Astrocyte of the spinal cord (primary cell): ENCODE measurements at regions not wholly inside any gene's neighbourhood (a gene's known extent, or its start where the extent isn't known, plus 50 kb on each side); places are given as distances from the start of the nearest gene placed in this dataset.

Source experiments
- DNase-seq: peaks from one replicate; pipeline ENCODE4 v3.0.0; 2011; ENCODE audit warnings: low read depth, low spot score
- H3K4me3 ChIP-seq: 2 replicates; pipeline ENCODE4 v1.5.1; 2011; ENCODE audit warnings: low read depth, mild to moderate bottlenecking, low read length, moderate library complexity
- in situ Hi-C: cut with HindIII; loops from 2 replicates; pipeline ENCODE4 v1.10.0; 2017; ENCODE audit warnings: low sequenced_read_pairs
- TF ChIP-seq, protein P1 (sequence below): IDR thresholded peaks from 2 replicates; pipeline ENCODE4 v1.5.1; 2012; ENCODE audit warnings: low read depth, mild to moderate bottlenecking, low read length, inconsistent platforms

DNA sequence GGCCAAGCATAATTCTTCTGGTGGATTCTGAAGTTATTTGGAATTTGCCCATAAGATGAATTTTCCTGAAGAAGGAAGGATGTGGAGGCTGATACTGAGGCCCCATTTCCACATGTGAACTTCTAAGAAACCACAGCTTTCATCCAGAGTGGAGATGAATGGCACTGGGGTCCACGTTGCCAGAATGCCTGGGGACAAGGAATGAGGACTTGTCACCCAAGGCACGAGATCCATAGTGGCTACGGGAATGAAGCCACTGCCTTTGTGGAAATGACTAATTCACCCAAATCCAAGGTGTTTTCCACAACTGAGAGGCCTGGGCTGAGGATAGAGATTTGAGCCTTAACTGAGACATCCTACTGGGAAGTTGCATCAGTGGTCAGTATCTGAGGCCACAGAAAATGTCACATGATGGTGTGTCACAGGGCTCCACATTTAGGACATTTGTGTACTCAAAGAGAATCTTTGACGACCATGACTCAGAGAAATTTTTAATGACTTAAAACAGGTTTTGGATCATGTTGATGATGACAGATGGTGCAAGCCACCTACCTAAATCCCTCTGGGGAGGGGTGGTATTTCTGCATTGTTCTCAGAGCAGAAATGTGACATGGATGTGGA lies 286.1 kb downstream of the SOX11 start:
- in situ Hi-C loops: no loop called here
- H3K4me3 ChIP-seq: no peak overlapping the region
- TF ChIP-seq, protein P1, sequence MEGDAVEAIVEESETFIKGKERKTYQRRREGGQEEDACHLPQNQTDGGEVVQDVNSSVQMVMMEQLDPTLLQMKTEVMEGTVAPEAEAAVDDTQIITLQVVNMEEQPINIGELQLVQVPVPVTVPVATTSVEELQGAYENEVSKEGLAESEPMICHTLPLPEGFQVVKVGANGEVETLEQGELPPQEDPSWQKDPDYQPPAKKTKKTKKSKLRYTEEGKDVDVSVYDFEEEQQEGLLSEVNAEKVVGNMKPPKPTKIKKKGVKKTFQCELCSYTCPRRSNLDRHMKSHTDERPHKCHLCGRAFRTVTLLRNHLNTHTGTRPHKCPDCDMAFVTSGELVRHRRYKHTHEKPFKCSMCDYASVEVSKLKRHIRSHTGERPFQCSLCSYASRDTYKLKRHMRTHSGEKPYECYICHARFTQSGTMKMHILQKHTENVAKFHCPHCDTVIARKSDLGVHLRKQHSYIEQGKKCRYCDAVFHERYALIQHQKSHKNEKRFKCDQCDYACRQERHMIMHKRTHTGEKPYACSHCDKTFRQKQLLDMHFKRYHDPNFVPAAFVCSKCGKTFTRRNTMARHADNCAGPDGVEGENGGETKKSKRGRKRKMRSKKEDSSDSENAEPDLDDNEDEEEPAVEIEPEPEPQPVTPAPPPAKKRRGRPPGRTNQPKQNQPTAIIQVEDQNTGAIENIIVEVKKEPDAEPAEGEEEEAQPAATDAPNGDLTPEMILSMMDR: no peak
- DNase-seq: no peak

DNA sequence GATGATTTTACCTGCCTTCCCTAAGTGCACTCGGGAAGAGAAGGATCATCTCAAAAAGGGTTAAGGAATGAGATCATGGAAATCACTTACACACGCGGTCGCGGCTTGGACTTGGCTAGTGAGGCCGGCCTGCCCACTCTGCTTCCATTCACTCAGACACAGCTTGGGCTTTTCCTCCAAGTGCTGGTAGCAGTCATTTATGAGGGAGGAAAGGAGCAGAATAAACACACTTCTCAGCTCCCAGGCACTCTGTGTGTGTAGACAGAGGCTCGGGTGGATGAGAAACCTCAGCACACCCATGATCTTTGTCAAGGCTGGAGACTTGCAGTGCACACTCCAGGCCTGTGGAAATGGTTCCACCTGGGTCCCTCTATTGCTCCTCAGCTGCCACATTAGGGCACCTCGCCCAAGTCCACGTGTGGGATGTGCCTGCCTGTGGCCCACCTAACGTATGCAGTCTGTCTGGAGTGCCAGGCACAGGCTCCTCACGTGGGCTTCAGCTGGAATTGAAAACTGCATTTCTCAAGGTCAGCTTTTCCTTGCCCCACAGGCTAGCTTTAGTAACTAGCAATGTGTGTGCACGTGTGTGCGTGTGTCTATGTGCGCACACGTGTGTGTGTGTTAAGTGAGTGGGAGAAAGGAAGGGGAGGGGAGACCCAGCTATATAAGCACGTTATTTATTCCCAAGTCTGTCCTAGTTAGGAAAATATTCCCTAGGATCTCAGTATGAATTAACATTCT lies 288.4 kb downstream of the SOX11 start:
- no peak for DNase-seq
- TF ChIP-seq, protein P1: no peak
- in situ Hi-C loops: no loop called here
- H3K4me3 ChIP-seq: no peak overlapping the region

- in situ Hi-C loops: no loop called here
- DNase-seq: no peak
- TF ChIP-seq, protein P1: no peak
- H3K4me3 ChIP-seq: no peak overlapping the region
Measured at GRCh38 chr2:5982193-5982902, 290.2 kb downstream of the SOX11 start.

GRCh38 chr2:5982903-5983265 lies 290.7 kb downstream of the SOX11 start:
- in situ Hi-C loops: no loop called here
- TF ChIP-seq, protein P1: no peak
- no peak overlapping the region for H3K4me3 ChIP-seq
- no peak for DNase-seq

DNA sequence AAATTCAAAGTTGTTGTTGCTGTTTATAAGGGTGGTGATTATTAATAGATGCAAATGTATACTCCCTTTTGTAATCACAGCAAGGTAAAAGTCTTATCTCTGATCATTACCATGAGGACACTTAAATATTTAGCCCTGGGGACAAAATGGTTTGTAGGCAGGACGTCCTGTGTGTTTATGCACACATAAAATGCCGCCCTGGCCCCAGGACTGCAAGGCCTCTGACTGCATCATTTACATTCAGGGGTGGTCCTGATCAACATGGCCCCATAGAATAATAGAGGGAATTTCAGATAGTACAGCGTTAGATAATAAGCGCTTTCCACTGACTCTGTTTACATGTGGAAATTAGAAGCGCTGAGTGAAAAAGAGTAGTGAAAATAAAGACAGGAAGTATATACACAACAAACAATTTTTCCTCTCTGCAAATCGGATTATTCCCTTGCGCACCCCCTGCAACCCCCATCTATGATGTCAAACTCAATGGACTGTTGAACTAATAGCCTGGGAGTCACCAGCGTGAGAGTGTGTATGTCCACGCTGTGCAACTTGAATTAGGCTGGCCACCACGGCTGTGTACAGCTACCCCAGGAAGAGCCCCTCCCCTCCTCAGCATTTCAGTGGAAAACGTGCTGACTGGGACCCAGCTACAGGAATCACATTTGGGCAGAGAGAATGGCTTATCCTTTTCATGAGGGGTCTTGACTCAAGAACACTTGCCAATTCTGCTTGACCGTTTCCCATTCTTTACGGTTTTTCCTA lies 291.5 kb downstream of the SOX11 start:
- no peak for DNase-seq
- no peak overlapping the region for H3K4me3 ChIP-seq
- TF ChIP-seq, protein P1: no peak
- in situ Hi-C loops: no loop called here

GRCh38 chr2:5984273-5984655 lies 292.1 kb downstream of the SOX11 start:
- no peak for DNase-seq
- in situ Hi-C loops: no loop called here
- H3K4me3 ChIP-seq: no peak overlapping the region
- TF ChIP-seq, protein P1: no peak
